ENCODE measurements at regions not wholly inside any gene's neighbourhood (a gene's known extent, or its start where the extent isn't known, plus 50 kb on each side); places are given as distances from the start of the nearest gene placed in this dataset.

DNA sequence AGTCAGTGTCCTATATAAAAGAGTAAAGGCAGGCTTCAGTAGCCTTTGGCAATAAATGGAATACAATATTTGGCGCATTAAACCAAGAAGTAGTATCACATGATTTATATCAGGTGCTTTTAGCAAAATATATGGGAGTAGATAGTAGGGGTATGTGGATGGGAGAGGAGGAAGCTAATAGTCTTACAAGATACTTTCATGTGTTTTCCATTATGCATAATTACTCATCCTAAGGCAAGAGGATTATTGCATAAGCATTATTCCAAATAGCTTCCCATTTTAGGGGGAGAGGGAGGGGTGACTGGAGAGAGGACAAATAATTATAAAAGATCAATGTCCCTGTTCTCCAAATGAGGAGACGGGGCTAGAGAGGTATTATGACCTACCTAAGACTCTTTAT, 104.3 kb downstream of the DUSP6 start:
- Histone ChIP-seq H3K36me3 (ENCODE audit: control insufficient read depth in 2 of 3, insufficient read depth in 3 of 3, low read length in 3 of 3) (no peaks in the 10 kb centered on the region), H3K27me3 (ENCODE audit: control insufficient read depth, insufficient read depth, low read length) (no peaks in the 10 kb centered on the region), H3K27ac (ENCODE audit: low read depth in 2 of 2, low read length in 2 of 2) (no peak overlapping the region), H3K4me3 (ENCODE audit: low read length in 3 of 3) (no peak overlapping the region), H3K9me3 (ENCODE audit: control insufficient read depth in 2 of 3, insufficient read depth in 1 of 3, low read length in 3 of 3) (no peaks in the 10 kb centered on the region), H3K4me1 (ENCODE audit: control insufficient read depth in 2 of 3, insufficient read depth in 2 of 3, low read depth in 1 of 3, low read length in 3 of 3) (peaks cover 0 to 4% (median 0%) of the 10 kb centered on the region in 3 donors), H3K9ac (ENCODE audit: low read length in 3 of 3) (no peak overlapping the region)
- FAIRE-seq (no peak), DNase-seq (no peak)
- intact Hi-C loops (cut with DNase I) = no loop called here
- TF ChIP-seq, protein P1, sequence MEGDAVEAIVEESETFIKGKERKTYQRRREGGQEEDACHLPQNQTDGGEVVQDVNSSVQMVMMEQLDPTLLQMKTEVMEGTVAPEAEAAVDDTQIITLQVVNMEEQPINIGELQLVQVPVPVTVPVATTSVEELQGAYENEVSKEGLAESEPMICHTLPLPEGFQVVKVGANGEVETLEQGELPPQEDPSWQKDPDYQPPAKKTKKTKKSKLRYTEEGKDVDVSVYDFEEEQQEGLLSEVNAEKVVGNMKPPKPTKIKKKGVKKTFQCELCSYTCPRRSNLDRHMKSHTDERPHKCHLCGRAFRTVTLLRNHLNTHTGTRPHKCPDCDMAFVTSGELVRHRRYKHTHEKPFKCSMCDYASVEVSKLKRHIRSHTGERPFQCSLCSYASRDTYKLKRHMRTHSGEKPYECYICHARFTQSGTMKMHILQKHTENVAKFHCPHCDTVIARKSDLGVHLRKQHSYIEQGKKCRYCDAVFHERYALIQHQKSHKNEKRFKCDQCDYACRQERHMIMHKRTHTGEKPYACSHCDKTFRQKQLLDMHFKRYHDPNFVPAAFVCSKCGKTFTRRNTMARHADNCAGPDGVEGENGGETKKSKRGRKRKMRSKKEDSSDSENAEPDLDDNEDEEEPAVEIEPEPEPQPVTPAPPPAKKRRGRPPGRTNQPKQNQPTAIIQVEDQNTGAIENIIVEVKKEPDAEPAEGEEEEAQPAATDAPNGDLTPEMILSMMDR (IDR thresholded peaks at IDR 0.05; ENCODE audit: borderline replicate concordance, extremely low read depth, insufficient read depth) = no peak

DNA sequence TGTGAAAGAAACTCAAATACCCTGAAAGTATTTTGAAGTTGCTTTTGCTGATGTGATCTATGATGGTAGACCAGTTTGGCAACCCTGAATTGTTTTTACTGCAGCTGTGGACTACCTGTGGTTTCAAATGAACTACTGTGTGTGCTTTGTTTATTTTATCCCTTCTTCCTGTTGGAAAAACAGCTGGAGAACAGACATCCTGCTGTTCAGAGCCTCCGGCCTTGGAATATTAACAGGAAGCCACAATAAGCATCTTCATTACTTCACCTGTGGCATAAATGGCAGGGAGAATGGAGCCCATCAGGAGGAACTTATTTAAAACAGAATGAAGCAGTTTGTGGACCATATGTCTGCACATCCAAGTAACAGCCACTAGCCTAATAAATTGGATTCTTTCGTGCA, 104.8 kb downstream of the DUSP6 start:
- Histone ChIP-seq H3K9me3 (ENCODE audit: control insufficient read depth in 2 of 3, insufficient read depth in 1 of 3, low read length in 3 of 3) (no peaks in the 10 kb centered on the region), H3K36me3 (ENCODE audit: control insufficient read depth in 2 of 3, insufficient read depth in 3 of 3, low read length in 3 of 3) (no peaks in the 10 kb centered on the region), H3K27ac (ENCODE audit: low read depth in 2 of 2, low read length in 2 of 2) (no peak overlapping the region), H3K4me3 (ENCODE audit: low read length in 3 of 3) (no peak overlapping the region), H3K9ac (ENCODE audit: low read length in 3 of 3) (no peak overlapping the region), H3K27me3 (ENCODE audit: control insufficient read depth, insufficient read depth, low read length) (no peaks in the 10 kb centered on the region), H3K4me1 (ENCODE audit: control insufficient read depth in 2 of 3, insufficient read depth in 2 of 3, low read depth in 1 of 3, low read length in 3 of 3) (peaks cover 0 to 4% (median 0%) of the 10 kb centered on the region in 3 donors)
- TF ChIP-seq, protein P1 (IDR thresholded peaks at IDR 0.05; ENCODE audit: borderline replicate concordance, extremely low read depth, insufficient read depth) = no peak
- no peak for DNase-seq
- intact Hi-C loops (cut with DNase I) = no loop called here
- no peak for FAIRE-seq

DNA sequence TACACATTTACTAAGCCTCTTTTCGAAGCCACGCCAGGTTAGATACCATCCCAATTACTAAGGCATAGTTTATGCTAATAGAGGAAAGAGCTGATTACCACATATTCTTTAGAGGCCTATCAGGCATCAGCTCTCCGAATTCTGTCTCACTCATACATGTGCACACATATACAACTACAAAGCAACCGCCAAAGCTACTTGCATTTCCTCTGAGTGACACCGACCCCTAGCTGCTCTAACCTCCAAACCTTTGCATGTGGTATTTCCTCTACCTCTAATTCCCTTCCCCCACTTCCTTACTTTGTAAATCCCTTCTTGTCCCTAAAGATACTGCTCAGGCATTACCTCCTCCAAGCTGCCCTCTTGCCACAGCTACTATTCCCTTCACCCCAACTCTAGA, 107.2 kb downstream of the DUSP6 start:
- DNase-seq (no peak), FAIRE-seq (no peak)
- H3K4me1 ChIP-seq (ENCODE audit: control insufficient read depth in 2 of 3, insufficient read depth in 2 of 3, low read depth in 1 of 3, low read length in 3 of 3) = peaks cover 0 to 4% (median 0%) of the 10 kb centered on the region in 3 donors
- H3K9ac ChIP-seq (ENCODE audit: low read length in 3 of 3) = no peak overlapping the region
- TF ChIP-seq, protein P1 (IDR thresholded peaks at IDR 0.05; ENCODE audit: borderline replicate concordance, extremely low read depth, insufficient read depth) = no peak
- no peaks in the 10 kb centered on the region for H3K36me3 ChIP-seq (ENCODE audit: control insufficient read depth in 2 of 3, insufficient read depth in 3 of 3, low read length in 3 of 3)
- intact Hi-C loops (cut with DNase I) = no loop called here
- no peaks in the 10 kb centered on the region for H3K9me3 ChIP-seq (ENCODE audit: control insufficient read depth in 2 of 3, insufficient read depth in 1 of 3, low read length in 3 of 3)
- no peaks in the 10 kb centered on the region for H3K27me3 ChIP-seq (ENCODE audit: control insufficient read depth, insufficient read depth, low read length)
- no peak overlapping the region for H3K4me3 ChIP-seq (ENCODE audit: low read length in 3 of 3)
- H3K27ac ChIP-seq (ENCODE audit: low read depth in 2 of 2, low read length in 2 of 2) = no peak overlapping the region

DNA sequence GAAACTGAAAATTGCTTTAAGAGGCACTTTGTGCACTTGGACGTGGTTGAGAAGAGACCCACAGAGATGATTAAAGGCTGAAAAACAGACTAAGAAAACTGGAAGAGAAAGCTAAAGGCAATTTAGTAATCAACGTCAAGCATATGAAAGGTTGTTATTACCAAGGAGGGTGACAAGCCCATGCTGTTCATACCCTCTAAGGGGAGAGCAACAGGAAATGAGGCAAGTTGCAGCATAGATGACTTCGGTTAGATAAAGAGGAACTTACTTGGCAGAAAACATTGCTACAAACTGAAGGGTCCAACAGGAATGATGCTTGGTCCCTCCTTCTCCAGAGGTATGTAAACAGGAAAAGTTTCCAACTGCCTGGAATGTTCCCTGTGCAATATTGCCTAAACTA, 107.8 kb downstream of the DUSP6 start:
- DNase-seq (no peak), FAIRE-seq (no peak)
- H3K4me3 ChIP-seq (ENCODE audit: low read length in 3 of 3) = no peak overlapping the region

More for the DNA sequence above, 107.8 kb downstream of the DUSP6 start:
- H3K27ac ChIP-seq (ENCODE audit: low read depth in 2 of 2, low read length in 2 of 2) = no peak overlapping the region
- no peaks in the 10 kb centered on the region for H3K27me3 ChIP-seq (ENCODE audit: control insufficient read depth, insufficient read depth, low read length)
- intact Hi-C loops (cut with DNase I) = no loop called here
- TF ChIP-seq, protein P1 (IDR thresholded peaks at IDR 0.05; ENCODE audit: borderline replicate concordance, extremely low read depth, insufficient read depth) = no peak
- no peak overlapping the region for H3K9ac ChIP-seq (ENCODE audit: low read length in 3 of 3)
- no peaks in the 10 kb centered on the region for H3K9me3 ChIP-seq (ENCODE audit: control insufficient read depth in 2 of 3, insufficient read depth in 1 of 3, low read length in 3 of 3)
- H3K36me3 ChIP-seq (ENCODE audit: control insufficient read depth in 2 of 3, insufficient read depth in 3 of 3, low read length in 3 of 3) = no peaks in the 10 kb centered on the region
- peaks cover 0 to 4% (median 0%) of the 10 kb centered on the region in 3 donors for H3K4me1 ChIP-seq (ENCODE audit: control insufficient read depth in 2 of 3, insufficient read depth in 2 of 3, low read depth in 1 of 3, low read length in 3 of 3)

Measured in kidney (tissue), 13 donors.